IPS-15b (cell line): ENCODE measurements at regions not wholly inside any gene's neighbourhood (a gene's known extent, or its start where the extent isn't known, plus 50 kb on each side); places are given as distances from the start of the nearest gene placed in this dataset.

Source experiments
- H3K27me3 ChIP-seq: one replicate; pipeline ENCODE4 v1.6.1; 2013; ENCODE audit warnings: low read length; ENCODE audit not compliant: control insufficient read depth, insufficient read depth
- H3K36me3 ChIP-seq: one replicate; pipeline ENCODE4 v1.6.1; 2013; ENCODE audit warnings: low read length; ENCODE audit not compliant: control insufficient read depth, insufficient read depth
- H3K4me1 ChIP-seq: one replicate; pipeline ENCODE4 v1.6.1; 2013; ENCODE audit warnings: mild to moderate bottlenecking, low read length; ENCODE audit not compliant: control insufficient read depth, insufficient read depth
- H3K4me3 ChIP-seq: one replicate; pipeline ENCODE4 v1.5.1; 2013; ENCODE audit warnings: low read depth, low read length
- H3K9ac ChIP-seq: one replicate; pipeline ENCODE4 v1.6.1; 2013; ENCODE audit warnings: low read depth, mild to moderate bottlenecking, low read length
- H3K9me3 ChIP-seq: one replicate; pipeline ENCODE4 v1.6.1; 2013; ENCODE audit warnings: mild to moderate bottlenecking, low read length; ENCODE audit not compliant: control insufficient read depth, insufficient read depth

DNA sequence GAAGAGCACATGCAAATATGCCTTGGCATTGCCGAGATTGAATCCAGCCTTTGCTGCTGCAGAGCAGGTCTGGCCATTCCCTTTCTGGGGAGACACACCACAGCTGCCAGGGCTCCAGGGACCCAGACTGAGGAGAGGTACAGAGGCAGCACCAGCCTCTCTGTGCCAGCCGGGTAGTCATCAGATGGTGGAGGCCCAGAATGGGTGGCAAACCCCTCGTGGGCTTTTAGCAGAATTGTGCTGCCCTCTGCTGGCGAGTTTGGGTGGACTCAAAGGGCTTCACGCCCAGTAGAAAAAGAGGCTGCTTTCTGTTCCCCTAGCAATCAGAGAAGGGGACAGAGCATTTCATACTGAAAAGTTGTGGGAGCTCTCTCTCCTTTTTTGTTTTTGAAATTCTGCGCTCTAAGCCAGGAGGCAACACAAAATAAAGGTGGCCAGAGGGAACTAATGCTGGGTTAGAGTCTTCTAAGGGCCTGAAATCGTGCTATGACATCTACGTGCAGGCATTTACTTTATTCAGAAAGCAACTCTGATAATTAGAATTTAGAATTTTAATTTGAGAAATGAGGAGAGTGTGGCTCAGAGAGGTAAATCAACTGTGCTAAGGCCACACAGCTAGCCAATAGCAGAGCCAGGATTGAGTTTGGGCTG, 158.8 kb upstream of the NAV2 start:
- Histone ChIP-seq H3K27me3 (peaks cover 6% of the 10 kb centered on the region), H3K36me3 (no peaks in the 10 kb centered on the region), H3K4me1 (no peaks in the 10 kb centered on the region), H3K9ac (no peak overlapping the region), H3K4me3 (no peak overlapping the region), H3K9me3 (no peaks in the 10 kb centered on the region)

GRCh38 chr11:19552656-19553260, 159.9 kb upstream of the NAV2 start:
- Histone ChIP-seq H3K9me3 (no peaks in the 10 kb centered on the region), H3K4me1 (no peaks in the 10 kb centered on the region), H3K36me3 (no peaks in the 10 kb centered on the region), H3K4me3 (no peak overlapping the region), H3K27me3 (no peaks in the 10 kb centered on the region), H3K9ac (no peak overlapping the region)

- no peaks in the 10 kb centered on the region for H3K36me3 ChIP-seq
- H3K9ac ChIP-seq, result no peak overlapping the region
- H3K27me3 ChIP-seq, result no peaks in the 10 kb centered on the region
- H3K4me3 ChIP-seq, result no peak overlapping the region
- H3K4me1 ChIP-seq, result no peaks in the 10 kb centered on the region
- no peaks in the 10 kb centered on the region for H3K9me3 ChIP-seq
These were observed 160.5 kb upstream of the NAV2 start for GRCh38 chr11:19552161-19552560.

- no peak overlapping the region for H3K9ac ChIP-seq
- no peak overlapping the region for H3K4me3 ChIP-seq
- no peaks in the 10 kb centered on the region for H3K27me3 ChIP-seq
These were observed 161.2 kb upstream of the NAV2 start for GRCh38 chr11:19551457-19551856.

DNA sequence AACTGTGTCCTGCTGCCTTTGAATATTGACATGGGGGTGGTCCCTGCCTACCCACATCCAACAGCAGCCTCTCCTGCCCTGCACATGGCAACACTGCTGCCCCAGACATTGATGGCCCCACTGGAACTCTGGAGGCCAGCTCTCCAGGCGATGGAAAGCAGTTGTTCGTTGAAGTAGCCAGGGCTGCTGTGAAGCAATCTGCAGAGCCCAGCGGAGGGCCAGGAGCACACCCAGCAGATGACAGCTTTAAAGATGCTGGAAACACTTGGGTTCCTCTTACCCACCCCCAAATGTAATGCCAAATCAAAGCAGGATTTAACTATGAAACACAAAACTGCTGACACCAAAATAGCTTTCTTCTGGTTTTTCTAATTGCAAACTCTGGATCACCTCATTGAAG, 165.6 kb upstream of the NAV2 start:
- no peaks in the 10 kb centered on the region for H3K36me3 ChIP-seq
- H3K9me3 ChIP-seq, result no peaks in the 10 kb centered on the region
- no peaks in the 10 kb centered on the region for H3K4me1 ChIP-seq
- no peak overlapping the region for H3K4me3 ChIP-seq
- no peaks in the 10 kb centered on the region for H3K27me3 ChIP-seq
- no peak overlapping the region for H3K9ac ChIP-seq

More at GRCh38 chr11:19551457-19551856, 161.2 kb upstream of the NAV2 start:
- H3K9me3 ChIP-seq, result no peaks in the 10 kb centered on the region
- H3K4me1 ChIP-seq, result no peaks in the 10 kb centered on the region
- H3K36me3 ChIP-seq, result no peaks in the 10 kb centered on the region

DNA sequence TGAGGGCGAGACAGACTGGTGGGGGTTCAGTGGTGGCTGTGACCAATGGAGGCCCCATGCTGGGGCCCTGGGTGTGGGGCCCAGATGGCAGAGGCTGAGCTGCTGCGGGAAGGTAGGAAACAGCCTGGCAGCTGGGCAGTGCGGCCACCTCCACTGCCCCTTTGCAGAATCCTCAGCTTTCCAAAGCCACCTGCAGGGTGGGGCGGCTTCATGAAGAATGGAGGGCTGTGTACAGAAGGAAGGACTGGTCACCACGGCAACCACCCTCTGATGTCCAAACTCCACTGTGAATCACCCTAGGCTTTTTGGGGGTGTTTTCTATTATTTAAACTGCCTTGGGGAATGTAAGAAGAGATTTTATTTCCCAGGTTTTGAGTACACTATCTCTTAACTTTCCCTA, 166.3 kb upstream of the NAV2 start:
- H3K4me1 ChIP-seq, result no peaks in the 10 kb centered on the region
- no peaks in the 10 kb centered on the region for H3K9me3 ChIP-seq
- H3K9ac ChIP-seq, result no peak overlapping the region
- no peaks in the 10 kb centered on the region for H3K36me3 ChIP-seq
- no peak overlapping the region for H3K4me3 ChIP-seq
- H3K27me3 ChIP-seq, result no peaks in the 10 kb centered on the region

DNA sequence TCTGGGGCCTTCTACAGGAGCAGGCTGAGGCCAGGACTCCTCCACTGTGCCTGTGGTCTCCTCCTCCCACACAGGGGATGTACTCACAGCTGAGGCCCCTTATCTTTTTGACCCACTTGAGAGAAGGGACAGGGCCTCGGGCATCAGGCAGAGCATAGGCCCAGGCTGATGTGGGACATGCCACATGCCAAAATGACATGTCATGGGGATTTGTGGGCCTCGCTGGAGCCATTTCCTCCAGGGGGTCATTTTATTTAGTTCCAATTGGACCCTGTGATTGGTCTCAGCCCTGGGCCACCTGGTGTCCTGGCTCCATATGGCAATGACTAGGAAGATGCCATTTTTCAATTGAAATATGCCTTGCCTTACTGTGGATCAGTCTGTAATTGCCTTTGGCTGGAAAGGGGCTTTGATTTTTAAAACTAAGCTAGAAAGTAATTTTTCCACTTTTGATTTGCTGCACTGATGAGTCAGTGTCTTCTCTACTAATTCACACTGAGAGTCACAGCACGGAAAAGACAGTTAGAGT, 171.1 kb upstream of the NAV2 start:
- Histone ChIP-seq H3K9ac (no peak overlapping the region), H3K9me3 (no peaks in the 10 kb centered on the region), H3K4me1 (no peaks in the 10 kb centered on the region), H3K27me3 (no peaks in the 10 kb centered on the region), H3K4me3 (no peak overlapping the region), H3K36me3 (no peaks in the 10 kb centered on the region)

DNA sequence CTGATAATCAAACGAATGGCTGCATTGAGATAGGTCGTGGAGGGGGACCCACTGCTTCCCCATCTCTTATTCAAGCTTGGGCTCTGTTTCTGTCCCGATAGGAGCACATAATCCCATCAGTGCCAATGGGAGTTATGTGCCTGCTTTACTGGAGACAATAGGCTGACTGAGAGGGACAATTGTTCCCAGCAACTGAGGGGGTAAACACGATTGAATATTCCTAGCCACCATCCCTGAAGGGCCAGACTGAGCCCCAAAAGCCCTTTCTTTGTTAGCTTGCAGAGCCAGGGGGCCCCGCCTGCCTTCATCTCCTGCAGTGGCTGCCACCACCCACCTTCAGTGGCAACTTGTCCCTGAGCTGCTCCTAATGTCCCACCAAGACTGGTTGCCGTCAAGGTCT, 172.8 kb upstream of the NAV2 start:
- H3K9ac ChIP-seq, result no peak overlapping the region
- no peaks in the 10 kb centered on the region for H3K27me3 ChIP-seq
- H3K9me3 ChIP-seq, result no peaks in the 10 kb centered on the region
- no peak overlapping the region for H3K4me3 ChIP-seq
- H3K36me3 ChIP-seq, result no peaks in the 10 kb centered on the region
- H3K4me1 ChIP-seq, result no peaks in the 10 kb centered on the region

- H3K4me3 ChIP-seq, result no peak overlapping the region
- H3K4me1 ChIP-seq, result no peaks in the 10 kb centered on the region
- no peaks in the 10 kb centered on the region for H3K27me3 ChIP-seq
- H3K9ac ChIP-seq, result no peak overlapping the region
- H3K36me3 ChIP-seq, result no peaks in the 10 kb centered on the region
- H3K9me3 ChIP-seq, result no peaks in the 10 kb centered on the region
These were observed 174.7 kb upstream of the NAV2 start for GRCh38 chr11:19537803-19538453.

GRCh38 chr11:19536131-19536530, 176.5 kb upstream of the NAV2 start:
- Histone ChIP-seq H3K36me3 (no peaks in the 10 kb centered on the region), H3K27me3 (no peaks in the 10 kb centered on the region), H3K9ac (no peak overlapping the region), H3K4me1 (no peaks in the 10 kb centered on the region), H3K4me3 (no peak overlapping the region), H3K9me3 (no peaks in the 10 kb centered on the region)

DNA sequence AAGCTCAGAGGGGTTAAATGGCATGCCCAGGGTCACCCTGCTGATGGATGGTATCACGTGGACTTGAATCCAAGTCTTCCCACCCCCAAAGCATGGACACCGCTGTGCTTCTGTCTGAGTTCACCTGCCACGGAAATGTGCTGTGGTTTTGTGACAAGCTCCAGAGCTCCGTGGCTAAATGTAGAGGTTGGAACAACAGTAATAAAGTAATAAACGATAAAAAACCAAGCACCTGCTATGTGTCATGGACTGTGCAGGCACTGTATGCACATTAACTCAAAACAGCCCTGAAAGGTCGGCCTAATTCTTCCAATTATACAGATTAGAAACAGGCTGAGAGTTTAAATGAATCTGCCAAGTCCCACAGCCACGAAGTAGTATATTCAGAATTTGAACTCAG, 182.1 kb upstream of the NAV2 start:
- Histone ChIP-seq H3K4me3 (no peak overlapping the region), H3K4me1 (peaks cover 2% of the 10 kb centered on the region), H3K36me3 (no peaks in the 10 kb centered on the region), H3K9me3 (no peaks in the 10 kb centered on the region), H3K9ac (no peak overlapping the region), H3K27me3 (no peaks in the 10 kb centered on the region)

GRCh38 chr11:19526119-19526518, 186.5 kb upstream of the NAV2 start:
- Histone ChIP-seq H3K4me3 (no peak overlapping the region), H3K27me3 (no peaks in the 10 kb centered on the region), H3K9ac (no peak overlapping the region), H3K36me3 (no peaks in the 10 kb centered on the region), H3K9me3 (no peaks in the 10 kb centered on the region), H3K4me1 (peaks cover 2% of the 10 kb centered on the region)
